ENCODE measurements at regions not wholly inside any gene's neighbourhood (a gene's known extent, or its start where the extent isn't known, plus 50 kb on each side); places are given as distances from the start of the nearest gene placed in this dataset.

GRCh38 chr4:83757121-83757621 is 221.3 kb downstream of the GPAT3 start:
- TF ChIP-seq CTCF (IDR thresholded peaks at IDR 0.05 in 2 of 3, conservative IDR thresholded peaks at IDR 0.05 in 1 of 3; ENCODE audit: insufficient read depth in 2 of 3, low read depth in 1 of 3, low read length in 3 of 3), result peak in 1 of 3 experiments; percentile 10; a peak in 1 of 6 replicates
- peak; percentile 78 for TF ChIP-seq FOXJ2 (tag; IDR thresholded peaks at IDR 0.05)
- peak; percentile 74; the same call in 1 of the 2 replicates for TF ChIP-seq POLR2AphosphoS5 (IDR thresholded peaks at IDR 0.05; ENCODE audit: control insufficient read depth, insufficient read depth, low read depth, low read length)
- TF ChIP-seq PRMT5 (CRISPR knock-in tag; IDR thresholded peaks at IDR 0.05), result no peak
- no peak for TF ChIP-seq ZNF277 (CRISPR knock-in tag; IDR thresholded peaks at IDR 0.05; ENCODE audit: borderline replicate concordance)
- TF ChIP-seq ZNF407 (IDR thresholded peaks at IDR 0.05; ENCODE audit: low read depth), result no peak
- TF ChIP-seq TAF1 (IDR thresholded peaks at IDR 0.05; ENCODE audit: control insufficient read depth, extremely low read depth, insufficient read depth, low read length, severe bottlenecking), result no peak

Measured in K562 (cell line).